Keratinocyte (primary cell): ENCODE measurements at regions not wholly inside any gene's neighbourhood (a gene's known extent, or its start where the extent isn't known, plus 50 kb on each side); places are given as distances from the start of the nearest gene placed in this dataset.

Experiments
- DNase-seq: peaks from one replicate; pipeline ENCODE4 v3.0.0-alpha.2; 2011; ENCODE audit warnings: low read depth, missing footprints, low spot score
- FAIRE-seq: peaks from 2 replicates; lab custom pipeline; 2011; peaks lifted over from hg19 to GRCh38; lab: Jason Lieb, UNC
- H2AFZ ChIP-seq: 2 replicates; pipeline ENCODE4 v1.6.0; 2012; ENCODE audit warnings: low read length, control low read depth, inconsistent platforms; ENCODE audit not compliant: control insufficient read depth
- H3K27ac ChIP-seq: 2 replicates; pipeline ENCODE4 v1.5.1; 2011; ENCODE audit warnings: low read length; ENCODE audit not compliant: control insufficient read depth, insufficient read depth
- H3K27me3 ChIP-seq: 3 replicates; pipeline ENCODE4 v1.6.0; 2011; ENCODE audit warnings: low read length; ENCODE audit not compliant: control insufficient read depth, insufficient read depth; ENCODE audit errors: extremely low read depth
- H3K36me3 ChIP-seq, 2 experiments: 2 replicates in 1 of 2; 3 replicates in 1 of 2; pipeline ENCODE4 v1.5.1; 2011; ENCODE audit warnings: low read length in 2 of 2, mild to moderate bottlenecking in 1 of 2; ENCODE audit not compliant: control insufficient read depth in 2 of 2, insufficient read depth in 2 of 2; ENCODE audit errors: extremely low read depth in 1 of 2
- H3K4me1 ChIP-seq: 3 replicates; pipeline ENCODE4 v1.5.1; 2011; ENCODE audit warnings: low read length; ENCODE audit not compliant: control insufficient read depth, insufficient read depth; ENCODE audit errors: extremely low read depth
- H3K4me2 ChIP-seq: 3 replicates; pipeline ENCODE4 v1.6.0; 2011; ENCODE audit warnings: low read depth, low read length; ENCODE audit not compliant: control insufficient read depth, insufficient read depth; ENCODE audit errors: extremely low read depth
- H3K4me3 ChIP-seq, 3 experiments: fragments of 200-600 bp in 1 of 3; sonication (generic) in 1 of 3; 2 replicates in 2 of 3; 3 replicates in 1 of 3; pipeline ENCODE4 v1.5.1; 2011 to 2016; ENCODE audit warnings: low read length in 3 of 3, mild to moderate bottlenecking in 3 of 3, control low read depth in 2 of 3, inconsistent platforms in 1 of 3, low read depth in 1 of 3, mixed read lengths in 1 of 3, mixed run types in 1 of 3, moderate library complexity in 1 of 3; ENCODE audit not compliant: control insufficient read depth in 2 of 3, insufficient read depth in 2 of 3; ENCODE audit errors: extremely low read depth in 1 of 3
- H3K79me2 ChIP-seq: 2 replicates; pipeline ENCODE4 v1.6.0; 2012; ENCODE audit warnings: low read length; ENCODE audit not compliant: control insufficient read depth, insufficient read depth
- H3K9ac ChIP-seq: 3 replicates; pipeline ENCODE4 v1.6.0; 2011; ENCODE audit warnings: low read length; ENCODE audit not compliant: control insufficient read depth, insufficient read depth; ENCODE audit errors: extremely low read depth
- H3K9me1 ChIP-seq: 3 replicates; pipeline ENCODE4 v1.6.0; 2011; ENCODE audit warnings: low read length; ENCODE audit not compliant: control insufficient read depth, insufficient read depth; ENCODE audit errors: extremely low read depth
- H3K9me3 ChIP-seq: 2 replicates; pipeline ENCODE4 v1.5.1; 2012; ENCODE audit warnings: low read depth, low read length; ENCODE audit not compliant: control insufficient read depth
- H4K20me1 ChIP-seq: 3 replicates; pipeline ENCODE4 v1.6.0; 2011; ENCODE audit warnings: low read length; ENCODE audit not compliant: control insufficient read depth, insufficient read depth; ENCODE audit errors: extremely low read depth
- CTCF ChIP-seq, 3 experiments: IDR thresholded peaks in 1 of 3; conservative IDR thresholded peaks in 1 of 3; optimal IDR thresholded peaks in 1 of 3; 2 replicates in 2 of 3; 3 replicates in 1 of 3; pipeline versions ENCODE3 to v1.5.1; 2011; ENCODE audit warnings: low read length in 3 of 3, mild to moderate bottlenecking in 3 of 3, moderate library complexity in 2 of 3, control low read depth in 1 of 3, inconsistent platforms in 1 of 3; ENCODE audit not compliant: insufficient read depth in 2 of 3; ENCODE audit errors: extremely low read depth in 1 of 3
- EZH2 ChIP-seq: IDR thresholded peaks from one replicate; pipeline ENCODE4 v1.6.1; 2012; ENCODE audit warnings: inconsistent platforms, mild to moderate bottlenecking, low read length, moderate library complexity
- dilution Hi-C: fragments of 300-500 bp; cut with MboI; formaldehyde crosslinking; loops from one replicate; pipeline ENCODE4 v1.7.0; 2020; ENCODE audit warnings: low sequenced_read_pairs; ENCODE audit not compliant: extremely low pct_ligation_motif_present

GRCh38 chrX:485368-485767 is 98.7 kb upstream of the PPP2R3B start:
- no peak overlapping the region for H3K4me2 ChIP-seq
- H3K27me3 ChIP-seq, result no peaks in the 10 kb centered on the region
- no peak overlapping the region for H3K9ac ChIP-seq
- no peaks in the 10 kb centered on the region for H3K9me1 ChIP-seq
- dilution Hi-C loops, result no loop called here
- peaks cover 8% of the 10 kb centered on the region for H3K9me3 ChIP-seq
- H4K20me1 ChIP-seq, result no peaks in the 10 kb centered on the region
- DNase-seq (no peak), FAIRE-seq (no peak)
- no peak overlapping the region for H3K27ac ChIP-seq
- H3K36me3 ChIP-seq, result no peaks in the 10 kb centered on the region
- H3K79me2 ChIP-seq, result no peaks in the 10 kb centered on the region
- H3K4me3 ChIP-seq, result no peak overlapping the region
- H2AFZ ChIP-seq, result no peak overlapping the region
- H3K4me1 ChIP-seq, result no peaks in the 10 kb centered on the region
- TF ChIP-seq CTCF (optimal IDR thresholded peaks at IDR 0.05 in 1 of 3, IDR thresholded peaks at IDR 0.05 in 1 of 3, conservative IDR thresholded peaks at IDR 0.05 in 1 of 3; ENCODE audit: extremely low read depth in 1 of 3, insufficient read depth in 2 of 3, low read length in 3 of 3) (no peak), EZH2 (no peak)

GRCh38 chrX:486325-486724 is 99.6 kb upstream of the PPP2R3B start:
- Histone ChIP-seq H4K20me1 (no peaks in the 10 kb centered on the region), H3K27ac (no peak overlapping the region)

GRCh38 chrX:487836-488235 is 101.1 kb upstream of the PPP2R3B start:
- Histone ChIP-seq H3K9me1 (no peaks in the 10 kb centered on the region), H3K4me3 (no peak overlapping the region), H3K9me3 (peaks cover 10% of the 10 kb centered on the region), H3K4me2 (no peak overlapping the region), H2AFZ (no peak overlapping the region), H3K4me1 (no peaks in the 10 kb centered on the region), H3K9ac (no peak overlapping the region), H3K27ac (no peak overlapping the region), H4K20me1 (no peaks in the 10 kb centered on the region), H3K79me2 (no peaks in the 10 kb centered on the region), H3K36me3 (no peaks in the 10 kb centered on the region), H3K27me3 (no peaks in the 10 kb centered on the region)
- dilution Hi-C loops, result no loop called here
- no peak for DNase-seq
- no peak for FAIRE-seq
- TF ChIP-seq CTCF (optimal IDR thresholded peaks at IDR 0.05 in 1 of 3, IDR thresholded peaks at IDR 0.05 in 1 of 3, conservative IDR thresholded peaks at IDR 0.05 in 1 of 3; ENCODE audit: extremely low read depth in 1 of 3, insufficient read depth in 2 of 3, low read length in 3 of 3) (no peak), EZH2 (no peak)

More at GRCh38 chrX:486325-486724, 99.6 kb upstream of the PPP2R3B start:
- FAIRE-seq, result no peak
- Histone ChIP-seq H3K79me2 (no peaks in the 10 kb centered on the region), H3K9ac (no peak overlapping the region), H3K4me3 (no peak overlapping the region), H3K36me3 (no peaks in the 10 kb centered on the region), H3K27me3 (no peaks in the 10 kb centered on the region), H3K4me1 (no peaks in the 10 kb centered on the region), H3K4me2 (no peak overlapping the region), H2AFZ (no peak overlapping the region), H3K9me1 (no peaks in the 10 kb centered on the region), H3K9me3 (peaks cover 7% of the 10 kb centered on the region)
- dilution Hi-C loops, result no loop called here
- TF ChIP-seq EZH2, result no peak
- DNase-seq, result no peak
